ENCODE measurements at regions not wholly inside any gene's neighbourhood (a gene's known extent, or its start where the extent isn't known, plus 50 kb on each side); places are given as distances from the start of the nearest gene placed in this dataset.

- POLR2A ChIA-PET, result no interaction called here
- H3K4me1 ChIP-seq (ENCODE audit: insufficient read depth, low read length, poor library complexity, severe bottlenecking), result no peaks in the 10 kb centered on the region
- no peaks in the 10 kb centered on the region for H3K36me3 ChIP-seq (ENCODE audit: insufficient read depth, low read length)
- no peak overlapping the region for H2AFZ ChIP-seq (ENCODE audit: low read length)
- no peak for DNase-seq (ENCODE audit: low spot score)
- CTCF ChIA-PET (ENCODE audit: unreplicated experiment), result no interaction called here
- H3K4me3 ChIP-seq (ENCODE audit: low read depth, low read length, poor library complexity, severe bottlenecking), result no peak overlapping the region
- no peaks in the 10 kb centered on the region for H4K20me1 ChIP-seq (ENCODE audit: insufficient read depth, low read length)
- BruUV-seq (replicated peaks), result no TSS peak
- intact Hi-C loops (cut with micrococcal nuclease; ENCODE audit: unreplicated experiment), result no loop called here
- no peak overlapping the region for H3K27ac ChIP-seq (ENCODE audit: low read depth, low read length, poor library complexity, severe bottlenecking)
- TF ChIP-seq EZH2phosphoT487 (IDR thresholded peaks at IDR 0.05; ENCODE audit: borderline replicate concordance, low read depth, low read length) (no peak), CTCF (conservative IDR thresholded peaks at IDR 0.05; ENCODE audit: low read length) (no peak)
- H3K4me2 ChIP-seq (ENCODE audit: low read length), result no peak overlapping the region
- H3K79me2 ChIP-seq (ENCODE audit: insufficient read depth, low read depth, low read length), result no peaks in the 10 kb centered on the region
- no peaks in the 10 kb centered on the region for H3K9me3 ChIP-seq (ENCODE audit: low read length)
- no peaks in the 10 kb centered on the region for H3K9me2 ChIP-seq (ENCODE audit: insufficient read depth, low read length)
Observed at GRCh38 chr4:158459085-158459820, 62.4 kb upstream of the RXFP1 start.

- TF ChIP-seq CTCF (conservative IDR thresholded peaks at IDR 0.05; ENCODE audit: low read length) (no peak), EZH2phosphoT487 (IDR thresholded peaks at IDR 0.05; ENCODE audit: borderline replicate concordance, low read depth, low read length) (no peak)
- Histone ChIP-seq H3K9me3 (ENCODE audit: low read length) (no peaks in the 10 kb centered on the region), H3K4me2 (ENCODE audit: low read length) (no peak overlapping the region), H3K27ac (ENCODE audit: low read depth, low read length, poor library complexity, severe bottlenecking) (no peak overlapping the region), H2AFZ (ENCODE audit: low read length) (no peak overlapping the region), H4K20me1 (ENCODE audit: insufficient read depth, low read length) (no peaks in the 10 kb centered on the region), H3K79me2 (ENCODE audit: insufficient read depth, low read depth, low read length) (no peaks in the 10 kb centered on the region), H3K4me1 (ENCODE audit: insufficient read depth, low read length, poor library complexity, severe bottlenecking) (no peaks in the 10 kb centered on the region), H3K36me3 (ENCODE audit: insufficient read depth, low read length) (no peaks in the 10 kb centered on the region), H3K4me3 (ENCODE audit: low read depth, low read length, poor library complexity, severe bottlenecking) (no peak overlapping the region), H3K9me2 (ENCODE audit: insufficient read depth, low read length) (no peaks in the 10 kb centered on the region)
- intact Hi-C loops (cut with micrococcal nuclease; ENCODE audit: unreplicated experiment), result no loop called here
- ChIA-PET POLR2A (no interaction called here), CTCF (ENCODE audit: unreplicated experiment) (no interaction called here)
- DNase-seq (ENCODE audit: low spot score), result no peak
- no TSS peak for BruUV-seq (replicated peaks)
Observed at GRCh38 chr4:158461336-158461735, 60.3 kb upstream of the RXFP1 start.

- H3K4me1 ChIP-seq (ENCODE audit: insufficient read depth, low read length, poor library complexity, severe bottlenecking), result no peaks in the 10 kb centered on the region
- no peaks in the 10 kb centered on the region for H3K79me2 ChIP-seq (ENCODE audit: insufficient read depth, low read depth, low read length)
- TF ChIP-seq EZH2phosphoT487 (IDR thresholded peaks at IDR 0.05; ENCODE audit: borderline replicate concordance, low read depth, low read length) (no peak), CTCF (conservative IDR thresholded peaks at IDR 0.05; ENCODE audit: low read length) (no peak)
- H3K9me3 ChIP-seq (ENCODE audit: low read length), result no peaks in the 10 kb centered on the region
- H3K4me3 ChIP-seq (ENCODE audit: low read depth, low read length, poor library complexity, severe bottlenecking), result no peak overlapping the region
- DNase-seq (ENCODE audit: low spot score), result no peak
- BruUV-seq (replicated peaks), result no TSS peak
- no peak overlapping the region for H3K27ac ChIP-seq (ENCODE audit: low read depth, low read length, poor library complexity, severe bottlenecking)
- intact Hi-C loops (cut with micrococcal nuclease; ENCODE audit: unreplicated experiment), result no loop called here
- no peak overlapping the region for H2AFZ ChIP-seq (ENCODE audit: low read length)
- H3K36me3 ChIP-seq (ENCODE audit: insufficient read depth, low read length), result no peaks in the 10 kb centered on the region
- ChIA-PET CTCF (ENCODE audit: unreplicated experiment) (no interaction called here), POLR2A (no interaction called here)
- H3K4me2 ChIP-seq (ENCODE audit: low read length), result no peak overlapping the region
- no peaks in the 10 kb centered on the region for H3K9me2 ChIP-seq (ENCODE audit: insufficient read depth, low read length)
- H4K20me1 ChIP-seq (ENCODE audit: insufficient read depth, low read length), result no peaks in the 10 kb centered on the region
Observed at GRCh38 chr4:158462611-158463010, 59.1 kb upstream of the RXFP1 start.
